ENCODE measurements at regions not wholly inside any gene's neighbourhood (a gene's known extent, or its start where the extent isn't known, plus 50 kb on each side); places are given as distances from the start of the nearest gene placed in this dataset.

- DNase-seq (ENCODE audit: low read depth), result no peak
These were observed 535.1 kb upstream of the NR2F2 start for GRCh38 chr15:95795386-95795785.

DNA sequence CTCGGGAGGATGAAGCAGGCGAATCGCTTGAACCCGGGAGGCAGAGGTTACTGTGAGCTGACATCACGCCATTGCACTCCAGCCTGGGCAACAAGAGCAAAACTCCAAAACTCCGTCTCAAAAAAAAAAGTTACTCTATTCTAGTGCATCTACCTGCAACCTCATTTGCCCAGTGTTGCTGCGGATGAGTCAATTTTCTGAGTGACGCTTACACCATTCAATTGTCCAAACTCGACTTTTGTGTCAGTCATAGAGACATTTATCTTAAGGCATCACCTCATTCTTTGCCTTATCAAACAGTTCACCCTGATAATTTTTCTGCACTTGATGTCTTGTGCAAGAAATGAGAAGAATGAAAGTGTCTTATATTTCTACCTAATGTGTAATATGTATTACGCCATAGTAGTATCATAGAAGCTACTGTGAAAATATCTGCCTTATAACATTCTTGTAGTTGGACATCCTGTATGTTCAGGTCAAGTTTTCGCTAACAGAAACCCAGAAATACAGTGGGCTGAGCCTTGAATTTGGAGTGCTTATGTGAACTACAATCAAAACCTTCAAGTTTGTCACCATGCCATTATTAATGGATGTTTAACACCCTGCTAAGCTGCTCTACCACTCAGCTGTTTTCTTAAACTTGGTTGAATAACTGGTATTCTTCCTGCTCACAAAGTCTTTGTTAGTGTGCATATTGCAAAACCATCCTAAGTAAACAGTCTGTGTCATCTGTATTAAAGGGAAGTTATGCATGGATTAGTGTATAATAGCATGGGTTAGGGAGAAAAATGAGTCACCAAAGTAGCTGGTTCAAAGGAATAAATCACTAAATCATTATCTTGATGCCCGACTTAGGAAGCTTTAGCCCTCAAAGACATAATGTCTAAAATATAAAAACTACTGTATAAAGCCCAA lies 531.0 kb upstream of the NR2F2 start:
- peak; percentile 92 for DNase-seq (ENCODE audit: low read depth)

- DNase-seq (ENCODE audit: low read depth), result no peak
These were observed 526.0 kb upstream of the NR2F2 start for GRCh38 chr15:95804484-95804883.

DNA sequence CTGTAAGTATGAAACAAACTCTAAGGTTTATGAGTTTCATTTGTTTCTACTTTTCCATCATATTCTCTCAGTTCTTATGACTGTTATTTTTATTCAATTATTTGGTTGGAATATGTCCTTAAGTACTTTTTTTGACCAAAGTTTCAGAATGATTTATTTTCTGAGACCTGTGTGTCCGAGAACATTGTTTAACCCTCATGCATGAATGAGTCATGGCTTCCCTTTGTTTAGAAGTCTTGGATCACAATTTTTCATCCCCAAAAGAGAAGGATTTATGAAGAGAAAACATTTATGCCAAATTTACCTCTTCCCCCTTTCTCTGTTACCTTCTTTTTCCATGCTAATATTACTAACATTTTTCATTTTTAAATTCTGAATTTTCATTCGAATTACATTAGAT lies 518.0 kb upstream of the NR2F2 start:
- DNase-seq (ENCODE audit: low read depth), result peak; percentile 70

GRCh38 chr15:95814908-95815307 lies 515.6 kb upstream of the NR2F2 start:
- DNase-seq (ENCODE audit: low read depth), result no peak

- DNase-seq (ENCODE audit: low read depth), result no peak
These were observed 513.9 kb upstream of the NR2F2 start for GRCh38 chr15:95816591-95816990.

GRCh38 chr15:95822961-95823360 lies 507.5 kb upstream of the NR2F2 start:
- DNase-seq (ENCODE audit: low read depth), result no peak

- no peak for DNase-seq (ENCODE audit: low read depth)
These were observed 505.3 kb upstream of the NR2F2 start for GRCh38 chr15:95825208-95825607.

DNA sequence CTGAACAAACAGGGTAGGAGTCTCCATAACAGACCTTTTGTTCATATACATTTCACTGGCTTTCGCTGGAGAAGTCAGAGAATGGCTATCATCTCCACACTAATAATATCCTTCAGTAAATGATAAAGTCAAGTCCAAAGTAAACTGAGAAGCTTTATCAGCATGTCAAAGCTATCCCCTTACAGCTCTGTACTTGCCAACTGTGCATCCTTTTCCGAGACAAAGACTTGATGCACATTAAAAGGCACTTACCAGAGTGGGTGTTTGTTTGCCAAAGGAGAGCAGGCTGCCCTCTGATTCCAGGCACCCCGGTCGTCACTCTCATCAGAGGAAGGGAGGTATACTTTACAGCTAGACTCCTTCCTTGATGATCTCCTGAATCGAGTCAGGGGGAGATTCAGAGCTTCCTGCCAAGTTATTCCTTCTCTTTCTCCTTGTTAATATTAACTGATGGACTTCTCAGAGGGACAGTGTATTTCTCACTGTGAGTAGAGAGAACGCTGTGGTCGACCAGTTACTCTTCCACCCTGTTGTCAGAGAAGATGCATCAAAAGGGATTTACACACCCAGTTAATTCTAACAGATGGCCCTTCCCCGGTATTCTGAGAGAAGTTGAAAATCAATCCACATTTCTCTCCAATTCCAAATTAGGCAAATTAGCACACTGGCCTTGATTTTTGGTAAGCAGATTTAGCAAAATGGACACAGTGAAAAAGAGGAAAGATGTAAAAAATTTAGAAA lies 504.7 kb upstream of the NR2F2 start:
- no peak for DNase-seq (ENCODE audit: low read depth)

DNA sequence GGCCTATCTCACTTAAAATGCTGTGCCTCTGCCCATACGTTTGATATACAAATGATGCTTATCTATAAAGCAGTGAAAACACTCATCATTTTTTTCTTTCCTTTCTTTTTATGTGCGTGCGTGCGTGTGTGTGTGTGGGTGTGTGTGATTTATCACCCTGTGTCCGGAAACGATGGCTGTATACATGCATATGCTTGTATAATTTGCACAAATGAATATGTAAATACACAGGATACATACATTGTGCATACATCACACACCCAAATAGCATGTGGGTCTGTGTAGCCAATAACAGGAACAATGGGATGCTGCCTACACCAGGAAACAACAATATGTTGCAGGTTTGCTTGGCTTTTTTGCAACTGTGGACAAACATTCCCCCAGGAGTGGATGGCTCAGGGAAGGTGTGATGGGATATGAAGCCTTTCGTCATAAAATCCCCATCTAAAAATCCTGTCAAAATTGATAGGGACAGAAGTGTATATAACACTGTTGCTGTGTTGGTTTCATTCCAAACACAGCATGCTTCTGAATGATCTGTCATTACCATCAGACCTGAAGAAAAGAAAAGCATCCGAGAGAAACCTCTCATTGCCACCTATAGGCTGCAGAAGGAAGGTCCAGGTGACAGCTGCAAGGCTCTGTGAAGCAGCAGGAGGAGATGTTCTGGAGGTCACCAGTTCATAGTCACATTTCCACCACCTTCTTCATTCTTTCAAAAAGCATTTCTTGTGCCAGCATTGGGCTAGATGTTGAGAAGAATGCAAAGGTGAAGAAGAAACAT lies 503.9 kb upstream of the NR2F2 start:
- peak; percentile 21 for DNase-seq (ENCODE audit: low read depth)

DNA sequence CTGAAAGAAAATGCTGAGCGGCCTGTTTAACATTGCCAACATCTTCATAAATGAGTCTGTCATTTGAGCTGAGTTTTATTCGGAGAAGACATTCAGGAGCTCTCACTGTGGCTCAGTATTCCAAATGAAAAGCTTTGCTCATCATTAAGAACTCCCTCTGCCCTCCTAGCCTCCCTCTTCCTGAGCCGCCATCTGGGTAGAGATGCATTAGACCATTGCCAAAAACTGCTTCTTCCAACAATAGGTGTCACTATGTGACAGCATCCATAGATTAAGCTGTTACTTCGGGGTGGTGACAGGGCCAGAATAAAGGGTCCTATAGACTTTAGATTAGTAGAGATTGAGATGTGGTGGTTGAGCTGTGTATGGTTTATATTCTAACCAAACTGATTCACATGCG lies 501.4 kb upstream of the NR2F2 start:
- no peak for DNase-seq (ENCODE audit: low read depth)

DNA sequence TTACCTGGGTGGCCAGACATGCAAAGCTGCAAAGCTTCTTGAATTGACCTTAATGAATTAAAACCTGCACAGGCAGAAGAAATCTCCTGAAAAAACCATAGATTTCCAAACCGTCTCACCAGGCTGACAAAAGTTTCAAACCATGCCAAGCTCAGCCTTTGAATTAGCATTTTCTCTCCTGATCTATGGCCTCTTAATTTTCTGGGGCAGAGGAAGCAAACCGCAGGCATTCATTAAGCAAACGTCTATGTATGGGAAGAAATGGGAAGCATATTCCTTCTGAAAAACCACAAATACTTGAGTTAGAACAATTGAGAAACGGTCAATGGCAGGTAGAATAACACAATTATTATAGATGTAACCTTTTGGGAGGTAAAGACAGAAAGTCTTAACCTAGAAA lies 500.2 kb upstream of the NR2F2 start:
- DNase-seq (ENCODE audit: low read depth), result no peak

GRCh38 chr15:95832668-95833067 lies 497.8 kb upstream of the NR2F2 start:
- DNase-seq (ENCODE audit: low read depth), result no peak

GRCh38 chr15:95834028-95834804 lies 496.3 kb upstream of the NR2F2 start:
- no peak for DNase-seq (ENCODE audit: low read depth)

DNA sequence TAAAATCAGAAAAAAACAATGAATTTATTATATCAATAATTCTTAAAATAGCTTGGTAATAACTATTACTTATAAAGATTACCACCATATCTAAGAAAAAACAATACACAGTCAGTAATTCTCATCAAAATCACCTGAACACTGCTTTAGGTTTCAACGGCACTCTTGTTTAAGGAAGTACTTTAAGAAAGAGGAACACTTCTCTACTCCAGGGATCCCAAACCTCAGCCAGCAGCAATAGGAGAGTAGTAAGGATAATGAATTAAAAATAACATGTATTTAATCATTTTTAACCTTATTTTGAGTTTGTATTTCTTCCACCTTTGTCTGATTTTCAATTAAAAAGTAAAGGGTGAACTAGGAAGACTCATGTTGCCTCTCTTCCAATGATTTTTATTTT lies 494.0 kb upstream of the NR2F2 start:
- no peak for DNase-seq (ENCODE audit: low read depth)

GRCh38 chr15:95837341-95838004 lies 493.0 kb upstream of the NR2F2 start:
- no peak for DNase-seq (ENCODE audit: low read depth)

DNA sequence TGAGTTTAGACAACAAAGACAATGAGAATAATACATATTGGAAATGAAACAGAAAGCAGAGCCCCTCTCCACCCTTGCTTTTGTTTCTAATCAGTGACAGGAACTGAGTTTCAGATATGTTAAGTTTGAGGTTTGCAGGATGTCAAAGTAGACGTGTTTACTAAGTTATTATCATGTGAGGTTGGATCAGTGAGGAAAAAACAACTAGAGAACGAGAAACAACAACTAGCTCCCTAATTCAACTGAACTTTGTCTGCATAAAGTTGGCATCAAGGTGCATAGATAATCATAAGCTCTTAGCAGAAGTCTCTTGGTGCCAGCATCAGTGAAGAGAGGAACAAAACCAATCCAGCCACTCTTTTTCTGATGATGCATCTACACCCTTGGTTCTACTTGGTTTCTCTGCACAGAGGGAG lies 491.1 kb upstream of the NR2F2 start:
- DNase-seq (ENCODE audit: low read depth), result no peak

DNA sequence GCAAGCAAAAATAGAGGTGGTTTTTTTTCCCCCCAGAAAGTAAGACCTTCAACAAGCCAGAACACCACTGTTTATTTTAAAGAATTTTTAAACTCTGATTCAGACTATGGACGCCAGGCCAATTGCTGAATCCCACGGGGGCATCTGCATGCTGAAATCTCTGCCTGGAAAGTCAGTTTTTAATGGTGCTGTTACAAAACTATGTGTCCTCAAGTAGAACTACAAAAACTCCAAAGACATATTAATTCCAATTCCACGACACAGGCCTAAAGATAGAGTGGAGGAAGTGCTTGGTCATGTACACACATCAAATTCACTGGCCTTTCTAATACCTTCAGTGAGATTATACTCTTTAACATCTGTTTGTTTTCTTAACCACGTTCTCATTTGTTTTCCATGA lies 490.5 kb upstream of the NR2F2 start:
- DNase-seq (ENCODE audit: low read depth), result peak; percentile 78

DNA sequence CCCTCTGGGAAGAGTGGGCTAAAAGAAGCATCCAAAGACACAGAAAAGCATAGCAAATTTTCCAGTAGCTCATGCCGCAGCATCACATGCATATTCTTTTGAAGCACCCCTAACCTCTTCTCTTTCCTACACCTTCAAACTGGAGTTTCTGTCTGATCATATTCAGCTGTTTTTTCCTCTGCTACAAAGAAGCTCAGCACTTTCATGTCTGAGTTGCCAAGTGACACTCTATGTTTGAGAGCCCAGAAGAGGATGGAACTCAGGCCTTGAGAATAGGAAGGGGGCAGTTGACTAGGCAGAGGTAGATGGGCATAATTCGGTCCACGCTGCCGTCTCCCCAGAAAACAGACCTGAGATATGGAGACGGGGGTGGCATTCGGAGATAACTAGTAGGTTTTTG lies 489.6 kb upstream of the NR2F2 start:
- no peak for DNase-seq (ENCODE audit: low read depth)

- no peak for DNase-seq (ENCODE audit: low read depth)
These were observed 487.9 kb upstream of the NR2F2 start for GRCh38 chr15:95842576-95842975.
